Type B pancreatic cell (in vitro differentiated cells): ENCODE measurements at regions not wholly inside any gene's neighbourhood (a gene's known extent, or its start where the extent isn't known, plus 50 kb on each side); places are given as distances from the start of the nearest gene placed in this dataset.
"Not testable (repeated sequence)": the region's sequence is repeated elsewhere in the genome, so short reads cannot be mapped to it uniquely, and the experiment has no call there.

Experiments
- DNase-seq: peaks from one replicate; pipeline ENCODE4 v3.0.0; 2021; ENCODE audit warnings: mixed read lengths; ENCODE audit not compliant: unreplicated experiment; ENCODE audit errors: extremely low spot score
- H3K27ac Mint-ChIP-seq: 2 replicates; pipeline ENCODE4 v1.8.0; 2021; ENCODE audit warnings: mild to moderate bottlenecking, mixed read lengths
- H3K27me3 Mint-ChIP-seq: 2 replicates; pipeline ENCODE4 v1.8.0; 2021; ENCODE audit warnings: mixed read lengths
- H3K36me3 Mint-ChIP-seq: 2 replicates; pipeline ENCODE4 v1.8.0; 2021; ENCODE audit warnings: mixed read lengths
- H3K4me1 Mint-ChIP-seq: one replicate; pipeline ENCODE4 v1.8.0; 2021; ENCODE audit warnings: mixed read lengths; ENCODE audit not compliant: unreplicated experiment
- H3K4me3 Mint-ChIP-seq: 2 replicates; pipeline ENCODE4 v1.8.0; 2021; ENCODE audit warnings: mild to moderate bottlenecking, mixed read lengths
- H3K9me3 Mint-ChIP-seq: 2 replicates; pipeline ENCODE4 v1.8.0; 2021; ENCODE audit warnings: mixed read lengths

GRCh38 chr21:6499866-6500265, 4021.5 kb upstream of the TPTE start:
- DNase-seq, H3K36me3 Mint-ChIP-seq, H3K9me3 Mint-ChIP-seq, H3K27ac Mint-ChIP-seq, H3K4me3 Mint-ChIP-seq, H3K27me3 Mint-ChIP-seq, H3K4me1 Mint-ChIP-seq: not testable (repeated sequence)

GRCh38 chr21:6500681-6501080, 4020.7 kb upstream of the TPTE start:
- DNase-seq, H3K9me3 Mint-ChIP-seq, H3K36me3 Mint-ChIP-seq, H3K27me3 Mint-ChIP-seq, H3K4me1 Mint-ChIP-seq, H3K27ac Mint-ChIP-seq, H3K4me3 Mint-ChIP-seq: not testable (repeated sequence)

GRCh38 chr21:6506167-6506894, 4015.1 kb upstream of the TPTE start:
- not testable (repeated sequence) for H3K36me3 Mint-ChIP-seq, DNase-seq, H3K27ac Mint-ChIP-seq, H3K4me3 Mint-ChIP-seq, H3K9me3 Mint-ChIP-seq, H3K27me3 Mint-ChIP-seq, H3K4me1 Mint-ChIP-seq

GRCh38 chr21:6507632-6508031, 4013.8 kb upstream of the TPTE start:
- DNase-seq, H3K27ac Mint-ChIP-seq, H3K36me3 Mint-ChIP-seq: not testable (repeated sequence)

GRCh38 chr21:6521777-6522176, 3999.6 kb upstream of the TPTE start:
- not testable (repeated sequence) for H3K4me1 Mint-ChIP-seq, H3K36me3 Mint-ChIP-seq, H3K9me3 Mint-ChIP-seq, H3K27me3 Mint-ChIP-seq, DNase-seq, H3K4me3 Mint-ChIP-seq, H3K27ac Mint-ChIP-seq

More at GRCh38 chr21:6507632-6508031, 4013.8 kb upstream of the TPTE start:
- not testable (repeated sequence) for H3K9me3 Mint-ChIP-seq, H3K4me1 Mint-ChIP-seq, H3K4me3 Mint-ChIP-seq, H3K27me3 Mint-ChIP-seq

- H3K36me3 Mint-ChIP-seq, H3K27me3 Mint-ChIP-seq, H3K4me3 Mint-ChIP-seq, H3K4me1 Mint-ChIP-seq, H3K9me3 Mint-ChIP-seq, DNase-seq, H3K27ac Mint-ChIP-seq: not testable (repeated sequence)
Measured at GRCh38 chr21:6526213-6526612, 3995.2 kb upstream of the TPTE start.

- H3K36me3 Mint-ChIP-seq, H3K4me1 Mint-ChIP-seq, H3K27ac Mint-ChIP-seq, H3K4me3 Mint-ChIP-seq, H3K9me3 Mint-ChIP-seq, DNase-seq, H3K27me3 Mint-ChIP-seq: not testable (repeated sequence)
Measured at GRCh38 chr21:6530655-6531054, 3990.7 kb upstream of the TPTE start.

- H3K4me3 Mint-ChIP-seq, DNase-seq, H3K4me1 Mint-ChIP-seq, H3K9me3 Mint-ChIP-seq, H3K27me3 Mint-ChIP-seq, H3K27ac Mint-ChIP-seq, H3K36me3 Mint-ChIP-seq: not testable (repeated sequence)
Measured at GRCh38 chr21:6533261-6533660, 3988.1 kb upstream of the TPTE start.

GRCh38 chr21:6538320-6538719, 3983.1 kb upstream of the TPTE start:
- H3K4me1 Mint-ChIP-seq, H3K4me3 Mint-ChIP-seq, DNase-seq, H3K36me3 Mint-ChIP-seq, H3K27ac Mint-ChIP-seq, H3K9me3 Mint-ChIP-seq, H3K27me3 Mint-ChIP-seq: not testable (repeated sequence)

GRCh38 chr21:6539688-6540087, 3981.7 kb upstream of the TPTE start:
- not testable (repeated sequence) for H3K9me3 Mint-ChIP-seq, H3K36me3 Mint-ChIP-seq, H3K27ac Mint-ChIP-seq, H3K27me3 Mint-ChIP-seq, DNase-seq, H3K4me1 Mint-ChIP-seq, H3K4me3 Mint-ChIP-seq

GRCh38 chr21:6541036-6541435, 3980.3 kb upstream of the TPTE start:
- H3K27me3 Mint-ChIP-seq, H3K27ac Mint-ChIP-seq, H3K36me3 Mint-ChIP-seq, H3K9me3 Mint-ChIP-seq, H3K4me1 Mint-ChIP-seq, DNase-seq, H3K4me3 Mint-ChIP-seq: not testable (repeated sequence)

- not testable (repeated sequence) for H3K27me3 Mint-ChIP-seq, H3K27ac Mint-ChIP-seq, DNase-seq, H3K36me3 Mint-ChIP-seq, H3K4me3 Mint-ChIP-seq, H3K9me3 Mint-ChIP-seq, H3K4me1 Mint-ChIP-seq
Measured at GRCh38 chr21:6545288-6545687, 3976.1 kb upstream of the TPTE start.

GRCh38 chr21:6551045-6551444, 3970.3 kb upstream of the TPTE start:
- H3K4me3 Mint-ChIP-seq, H3K9me3 Mint-ChIP-seq, DNase-seq, H3K36me3 Mint-ChIP-seq, H3K4me1 Mint-ChIP-seq, H3K27ac Mint-ChIP-seq, H3K27me3 Mint-ChIP-seq: not testable (repeated sequence)

- H3K4me3 Mint-ChIP-seq: not testable (repeated sequence)
Measured at GRCh38 chr21:6553505-6554376, 3967.6 kb upstream of the TPTE start.

More at GRCh38 chr21:6553505-6554376, 3967.6 kb upstream of the TPTE start:
- H3K27me3 Mint-ChIP-seq, H3K4me1 Mint-ChIP-seq, H3K9me3 Mint-ChIP-seq, H3K36me3 Mint-ChIP-seq, DNase-seq, H3K27ac Mint-ChIP-seq: not testable (repeated sequence)
